Activated CD4-positive, alpha-beta memory T cell treated with anti-CD3 and anti-CD28 coated beads, Interleukin-2, amount 10 ng/mL, durations not matched to agents 7 days and 5 days (primary cell): ENCODE measurements at regions not wholly inside any gene's neighbourhood (a gene's known extent, or its start where the extent isn't known, plus 50 kb on each side); places are given as distances from the start of the nearest gene placed in this dataset.

ENCODE experiments used
- CTCF ChIA-PET: fragments of 350-600 bp; sonication (Branson Sonifier 250); formaldehyde crosslinking; loops from one replicate; lab custom pipeline; 2021; ENCODE audit warnings: antibody characterized with exemption, inconsistent platforms; lab: Charles Lee
- POLR2A ChIA-PET: fragments of 350-600 bp; sonication (Branson Sonifier 250); formaldehyde crosslinking; loops from one replicate; lab custom pipeline; 2021; ENCODE audit warnings: antibody characterized with exemption; lab: Charles Lee
- DNase-seq: peaks from one replicate; pipeline ENCODE4 v3.0.0-alpha.2; 2020
- H3K27ac Mint-ChIP-seq: one replicate; pipeline ENCODE4 v1.8.0; 2021; ENCODE audit warnings: mild to moderate bottlenecking, mixed read lengths
- H3K27me3 Mint-ChIP-seq: one replicate; pipeline ENCODE4 v1.8.0; 2021; ENCODE audit warnings: mixed read lengths
- H3K36me3 Mint-ChIP-seq: one replicate; pipeline ENCODE4 v1.8.0; 2021; ENCODE audit warnings: low read depth, mixed read lengths
- H3K4me1 Mint-ChIP-seq: one replicate; pipeline ENCODE4 v1.8.0; 2021; ENCODE audit warnings: mixed read lengths
- H3K4me3 Mint-ChIP-seq: one replicate; pipeline ENCODE4 v1.8.0; 2021; ENCODE audit warnings: mild to moderate bottlenecking, mixed read lengths
- H3K9me3 Mint-ChIP-seq: one replicate; pipeline ENCODE4 v1.8.0; 2021; ENCODE audit warnings: mixed read lengths

DNA sequence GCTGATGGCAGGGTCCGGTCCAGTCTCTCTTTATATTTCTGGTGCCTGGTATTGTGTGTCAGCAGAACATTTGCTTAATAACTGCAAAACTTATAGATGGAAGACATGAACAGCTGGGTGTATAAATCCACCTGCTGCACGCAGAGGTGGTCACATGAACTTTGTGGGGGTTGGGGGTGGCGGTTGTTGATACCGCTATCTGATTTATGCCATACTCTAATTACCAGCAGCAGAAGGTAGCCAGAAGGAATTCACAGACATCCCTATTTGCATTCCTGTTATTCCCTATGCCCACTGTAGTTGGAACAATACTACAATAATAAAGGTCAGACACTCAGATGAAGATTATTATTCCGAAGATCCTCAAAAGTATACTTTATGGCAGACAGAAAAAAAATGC, 121.6 kb upstream of the PUDP start:
- H3K9me3 Mint-ChIP-seq = no peaks in the 10 kb centered on the region
- H3K4me3 Mint-ChIP-seq = no peak overlapping the region
- no peaks in the 10 kb centered on the region for H3K27me3 Mint-ChIP-seq
- POLR2A ChIA-PET = no interaction called here
- H3K4me1 Mint-ChIP-seq = no peaks in the 10 kb centered on the region
- H3K27ac Mint-ChIP-seq = no peak overlapping the region
- CTCF ChIA-PET = no interaction called here
- no peaks in the 10 kb centered on the region for H3K36me3 Mint-ChIP-seq
- DNase-seq = no peak

DNA sequence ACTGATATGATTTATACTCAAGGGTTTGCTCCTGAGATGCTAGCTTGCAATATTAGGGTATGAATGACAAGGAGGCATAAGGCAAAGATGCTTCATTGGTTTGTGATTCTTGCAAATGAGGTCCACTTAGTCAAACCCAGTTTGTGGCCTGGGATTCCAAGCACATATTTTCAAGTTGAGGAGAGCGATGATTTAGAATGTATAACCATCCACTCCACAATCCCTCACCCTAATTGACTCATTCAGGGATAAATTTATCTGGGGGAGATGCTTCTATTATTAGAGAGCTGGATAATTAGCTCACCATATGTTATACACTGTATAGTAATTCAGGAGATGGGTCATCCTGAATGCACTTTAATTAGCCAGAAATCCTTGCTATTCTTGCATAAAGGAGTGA, 118.3 kb upstream of the PUDP start:
- no peaks in the 10 kb centered on the region for H3K27me3 Mint-ChIP-seq

DNA sequence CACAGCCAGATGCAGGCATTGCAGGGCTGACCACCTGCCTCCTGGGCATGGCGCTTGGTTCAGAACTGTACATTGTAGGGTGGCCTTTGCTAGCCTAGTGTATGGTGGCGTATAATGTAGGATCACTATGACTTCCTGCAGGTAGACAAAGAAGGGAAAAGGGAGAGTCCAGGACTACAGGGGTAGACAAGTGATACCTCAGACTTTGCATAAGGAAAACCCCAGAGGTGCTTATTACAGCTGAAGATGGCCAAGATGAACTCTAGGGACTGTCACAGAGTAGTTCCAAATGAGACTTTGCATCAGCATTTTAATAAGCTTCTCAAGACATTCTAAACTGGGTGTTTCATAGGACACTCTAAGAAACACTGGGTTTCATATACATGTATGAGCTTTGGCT, 116.4 kb upstream of the PUDP start:
- Mint-ChIP-seq H3K4me3 (no peak overlapping the region), H3K27me3 (no peaks in the 10 kb centered on the region), H3K36me3 (peaks cover 3% of the 10 kb centered on the region), H3K4me1 (no peaks in the 10 kb centered on the region), H3K9me3 (no peaks in the 10 kb centered on the region), H3K27ac (no peak overlapping the region)
- POLR2A ChIA-PET = no interaction called here
- DNase-seq = no peak
- CTCF ChIA-PET = no interaction called here

More for the DNA sequence above, 118.3 kb upstream of the PUDP start:
- ChIA-PET CTCF (no interaction called here), POLR2A (no interaction called here)
- Mint-ChIP-seq H3K4me1 (no peaks in the 10 kb centered on the region), H3K27ac (no peak overlapping the region), H3K36me3 (no peaks in the 10 kb centered on the region), H3K9me3 (no peaks in the 10 kb centered on the region), H3K4me3 (no peak overlapping the region)
- DNase-seq = no peak

DNA sequence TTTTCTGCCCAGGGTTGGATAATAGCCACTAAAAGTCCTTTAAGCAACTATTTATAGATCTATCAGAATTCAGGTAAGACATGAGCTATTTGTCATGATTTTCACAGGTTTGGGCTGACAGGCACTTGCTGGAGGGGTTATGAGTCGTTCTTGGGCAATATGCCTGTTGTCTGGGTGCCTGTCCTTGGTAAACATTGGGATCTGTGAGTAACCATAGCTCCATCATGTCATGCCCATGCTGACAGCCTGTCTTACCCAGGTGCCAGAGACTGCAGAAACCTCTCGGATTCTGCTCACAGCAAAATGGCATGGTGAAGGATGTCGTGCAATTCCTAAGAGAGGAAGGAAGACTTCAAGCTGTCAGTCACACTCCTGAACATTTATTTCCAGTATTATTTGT, 116.0 kb upstream of the PUDP start:
- Mint-ChIP-seq H3K4me3 (no peak overlapping the region), H3K36me3 (peaks cover 5% of the 10 kb centered on the region), H3K27me3 (no peaks in the 10 kb centered on the region), H3K4me1 (no peaks in the 10 kb centered on the region), H3K9me3 (no peaks in the 10 kb centered on the region), H3K27ac (no peak overlapping the region)
- ChIA-PET CTCF (no interaction called here), POLR2A (no interaction called here)
- no peak for DNase-seq

DNA sequence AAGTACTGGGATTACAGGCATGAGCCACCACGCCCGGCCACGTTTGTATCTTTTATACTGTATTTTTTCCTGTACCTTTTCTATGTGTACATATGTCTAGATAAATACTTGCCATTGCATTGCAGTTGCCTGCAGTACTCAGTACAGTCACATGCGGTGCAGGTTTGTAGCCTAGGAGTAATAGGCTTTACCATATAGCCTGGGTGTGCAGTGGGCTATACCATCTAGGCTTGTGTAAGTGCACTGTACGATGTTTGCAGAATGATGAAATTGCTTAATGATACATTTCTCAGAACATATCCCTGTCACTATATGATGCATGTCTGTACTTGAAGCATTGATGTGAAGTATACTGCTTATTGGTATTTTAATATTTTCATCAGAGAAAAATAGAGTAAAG, 115.4 kb upstream of the PUDP start:
- ChIA-PET POLR2A (no interaction called here), CTCF (no interaction called here)
- DNase-seq = no peak
- Mint-ChIP-seq H3K27me3 (no peaks in the 10 kb centered on the region), H3K4me1 (no peaks in the 10 kb centered on the region), H3K4me3 (no peak overlapping the region), H3K36me3 (peaks cover 5% of the 10 kb centered on the region), H3K27ac (no peak overlapping the region), H3K9me3 (no peaks in the 10 kb centered on the region)

DNA sequence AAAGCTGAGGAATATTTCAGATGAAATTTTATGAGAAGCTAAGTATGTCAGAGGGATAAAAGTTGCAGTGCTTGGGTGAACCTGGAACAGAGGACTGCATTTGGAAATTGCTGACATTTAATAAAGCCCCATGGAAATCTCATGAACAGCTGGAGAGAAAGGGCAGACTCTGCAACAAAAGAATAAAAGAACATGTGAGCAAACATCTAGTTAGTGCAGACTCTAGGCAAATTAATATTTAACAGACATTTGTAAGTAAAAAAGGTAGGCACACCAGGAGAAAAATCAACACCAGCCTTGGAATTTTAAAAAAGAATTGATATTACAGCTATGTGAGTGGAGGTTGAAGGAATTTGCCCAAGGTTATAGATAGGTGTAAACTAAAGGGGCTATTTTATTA, 114.6 kb upstream of the PUDP start:
- Mint-ChIP-seq H3K27ac (no peak overlapping the region), H3K27me3 (no peaks in the 10 kb centered on the region), H3K4me1 (no peaks in the 10 kb centered on the region), H3K36me3 (peaks cover 5% of the 10 kb centered on the region), H3K4me3 (no peak overlapping the region), H3K9me3 (no peaks in the 10 kb centered on the region)
- ChIA-PET CTCF (no interaction called here), POLR2A (no interaction called here)
- DNase-seq = no peak

DNA sequence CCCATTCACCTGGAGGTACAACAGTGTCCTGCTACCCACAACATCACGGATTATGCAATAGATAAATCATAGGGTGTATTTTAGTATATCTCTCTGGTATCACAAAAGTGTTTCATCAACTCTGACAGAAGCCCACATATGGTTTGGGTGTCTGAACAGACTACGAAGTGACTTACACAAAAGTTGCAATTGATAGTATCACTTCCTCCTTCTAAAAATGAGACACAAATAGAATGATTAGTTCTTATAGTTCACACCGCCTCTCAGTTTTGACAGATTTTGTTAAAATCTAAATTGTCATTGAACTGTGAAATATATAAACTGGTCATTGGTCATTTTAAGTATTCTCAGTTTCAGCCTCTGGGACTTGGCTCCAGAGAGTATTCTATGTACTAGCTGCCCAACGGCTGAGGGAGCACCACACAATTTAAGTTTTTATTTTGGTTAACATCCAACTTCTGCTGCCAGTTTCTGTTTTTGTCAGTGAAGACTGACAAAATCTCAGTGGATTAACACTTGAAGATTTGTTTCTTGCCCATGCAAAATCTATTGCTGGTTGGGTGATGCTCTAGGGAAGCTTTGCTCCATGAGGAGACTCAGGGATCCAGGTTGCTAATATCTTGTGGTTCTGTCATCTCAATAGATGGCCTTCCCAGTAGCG, 113.8 kb upstream of the PUDP start:
- no peak for DNase-seq
- no peaks in the 10 kb centered on the region for H3K9me3 Mint-ChIP-seq
- POLR2A ChIA-PET = no interaction called here

DNA sequence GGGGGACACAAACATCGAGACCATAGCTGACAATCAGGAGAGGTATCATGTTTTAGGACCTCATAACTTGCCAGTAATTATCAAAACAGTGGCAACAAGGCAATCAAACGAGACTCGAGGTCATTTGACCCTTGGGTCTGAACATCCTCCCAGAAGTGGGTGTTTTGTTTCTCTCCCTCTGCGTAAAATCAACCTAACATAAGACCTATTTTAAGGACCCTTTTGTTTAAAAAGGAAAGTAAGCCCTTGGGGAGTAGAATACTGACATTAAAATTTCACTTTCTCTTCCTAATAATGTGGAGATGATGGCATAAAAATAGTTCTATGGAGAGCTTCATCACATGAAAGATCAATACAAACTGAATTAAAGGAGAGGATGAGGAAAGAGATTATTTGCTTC, 106.2 kb upstream of the PUDP start:
- ChIA-PET CTCF (no interaction called here), POLR2A (no interaction called here)
- no peak overlapping the region for H3K4me3 Mint-ChIP-seq
- no peak overlapping the region for H3K27ac Mint-ChIP-seq
- no peaks in the 10 kb centered on the region for H3K27me3 Mint-ChIP-seq
- H3K36me3 Mint-ChIP-seq = no peaks in the 10 kb centered on the region
- DNase-seq = no peak
- no peaks in the 10 kb centered on the region for H3K9me3 Mint-ChIP-seq
- H3K4me1 Mint-ChIP-seq = no peaks in the 10 kb centered on the region

More for the DNA sequence above, 113.8 kb upstream of the PUDP start:
- Mint-ChIP-seq H3K4me3 (no peak overlapping the region), H3K36me3 (peaks cover 5% of the 10 kb centered on the region), H3K4me1 (no peaks in the 10 kb centered on the region), H3K27me3 (no peaks in the 10 kb centered on the region), H3K27ac (no peak overlapping the region)
- CTCF ChIA-PET = no interaction called here

DNA sequence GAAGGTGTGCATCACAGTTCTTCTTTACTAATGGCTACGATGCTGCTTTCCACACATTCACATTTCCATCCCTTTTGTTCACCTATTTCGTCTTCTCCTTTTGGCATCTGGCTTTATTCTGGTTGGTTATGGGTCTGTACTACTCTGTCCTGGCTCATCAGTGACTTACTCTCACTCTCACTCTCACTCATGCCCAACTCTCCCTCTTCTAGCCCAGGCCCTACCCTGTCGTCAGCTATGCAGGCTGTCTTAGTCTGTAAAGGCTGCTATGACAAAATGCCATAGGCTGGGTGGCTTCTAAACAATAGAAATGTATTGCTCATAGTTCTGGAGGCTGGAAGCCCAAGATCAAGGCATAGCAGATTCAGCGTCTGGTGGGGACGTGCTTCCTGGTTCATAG, 105.6 kb upstream of the PUDP start:
- CTCF ChIA-PET = no interaction called here
- H3K36me3 Mint-ChIP-seq = no peaks in the 10 kb centered on the region
- DNase-seq = no peak
- no peaks in the 10 kb centered on the region for H3K9me3 Mint-ChIP-seq
- POLR2A ChIA-PET = no interaction called here
- H3K4me1 Mint-ChIP-seq = no peaks in the 10 kb centered on the region
- H3K27me3 Mint-ChIP-seq = no peaks in the 10 kb centered on the region
- no peak overlapping the region for H3K27ac Mint-ChIP-seq
- H3K4me3 Mint-ChIP-seq = no peak overlapping the region

DNA sequence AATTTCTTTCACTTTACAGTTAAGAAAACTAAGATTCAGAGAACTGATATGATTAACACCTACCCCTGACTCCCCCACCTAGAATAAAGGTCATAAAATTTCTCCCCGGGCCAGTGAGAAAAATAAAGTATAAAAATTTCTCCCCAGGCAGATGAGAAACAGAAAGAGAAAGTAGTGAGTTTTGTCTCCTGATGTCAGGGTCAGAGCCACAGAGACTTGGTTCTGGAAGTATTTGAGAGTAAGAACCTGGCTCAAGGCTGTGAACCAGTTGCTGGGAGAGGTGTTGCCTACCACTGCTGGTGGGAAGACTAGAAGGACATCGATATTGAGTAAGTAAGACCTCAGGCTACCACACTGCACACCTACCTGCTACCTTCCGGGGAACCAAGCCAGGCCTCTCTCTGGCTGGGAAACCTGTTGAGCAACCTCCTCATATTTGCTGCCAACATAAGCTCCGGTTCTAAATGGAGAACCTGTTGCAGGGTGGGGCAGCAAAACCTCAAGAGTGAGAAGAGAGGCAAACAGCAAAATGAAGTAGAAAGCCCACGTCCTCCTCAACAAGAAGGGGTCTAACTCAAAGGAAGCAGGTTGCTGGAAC, 104.2 kb upstream of the PUDP start:
- no peaks in the 10 kb centered on the region for H3K4me1 Mint-ChIP-seq
- POLR2A ChIA-PET = no interaction called here
- H3K27me3 Mint-ChIP-seq = no peaks in the 10 kb centered on the region
- DNase-seq = no peak
- CTCF ChIA-PET = no interaction called here
- no peak overlapping the region for H3K4me3 Mint-ChIP-seq
- no peaks in the 10 kb centered on the region for H3K36me3 Mint-ChIP-seq
- no peak overlapping the region for H3K27ac Mint-ChIP-seq
- H3K9me3 Mint-ChIP-seq = no peaks in the 10 kb centered on the region

DNA sequence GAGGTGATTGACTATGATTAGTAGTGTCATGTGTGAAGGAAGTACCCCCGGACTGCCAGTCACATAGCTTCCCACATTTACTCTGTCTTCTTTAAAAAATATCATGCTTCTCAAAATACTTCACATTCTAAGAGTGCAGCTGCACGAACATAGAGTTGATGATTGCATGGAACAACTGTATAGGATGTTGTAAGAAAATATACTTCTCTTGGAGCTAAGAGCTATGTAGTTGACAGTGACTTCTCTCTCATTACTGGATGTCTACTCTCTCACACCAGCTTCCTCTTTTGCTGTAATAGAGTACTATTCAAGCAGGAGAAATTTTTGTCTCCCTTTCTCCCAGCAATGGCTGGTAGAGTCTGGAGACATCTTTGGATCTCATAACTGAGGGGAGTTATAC, 99.4 kb upstream of the PUDP start:
- POLR2A ChIA-PET = no interaction called here
- Mint-ChIP-seq H3K36me3 (no peaks in the 10 kb centered on the region), H3K9me3 (no peaks in the 10 kb centered on the region), H3K27ac (no peak overlapping the region), H3K4me1 (no peaks in the 10 kb centered on the region), H3K27me3 (no peaks in the 10 kb centered on the region), H3K4me3 (no peak overlapping the region)
- CTCF ChIA-PET = no interaction called here
- no peak for DNase-seq

DNA sequence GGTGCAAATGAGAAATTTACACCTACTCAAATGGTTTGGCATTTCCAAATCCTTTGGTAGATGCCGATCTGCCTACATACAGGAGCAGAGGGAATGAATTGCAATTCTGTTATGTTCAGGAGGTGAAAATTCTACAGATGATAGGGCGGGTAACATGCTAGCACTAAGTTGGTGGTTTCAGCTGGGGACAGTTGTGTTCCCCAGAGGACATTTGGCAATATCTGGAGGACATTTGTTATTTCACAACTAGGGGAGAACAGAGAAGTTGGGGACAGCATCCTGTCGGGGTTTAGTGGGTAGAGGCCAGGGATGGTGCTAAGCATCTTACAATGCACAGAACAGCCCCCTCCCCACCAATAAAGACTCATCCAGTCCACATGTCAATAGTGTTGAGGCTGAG, 96.5 kb upstream of the PUDP start:
- no peaks in the 10 kb centered on the region for H3K9me3 Mint-ChIP-seq
- H3K4me3 Mint-ChIP-seq = no peak overlapping the region
- no peak overlapping the region for H3K27ac Mint-ChIP-seq
- H3K27me3 Mint-ChIP-seq = no peaks in the 10 kb centered on the region
- CTCF ChIA-PET = no interaction called here
- H3K36me3 Mint-ChIP-seq = no peaks in the 10 kb centered on the region
- no peak for DNase-seq
- no peaks in the 10 kb centered on the region for H3K4me1 Mint-ChIP-seq
- POLR2A ChIA-PET = no interaction called here

DNA sequence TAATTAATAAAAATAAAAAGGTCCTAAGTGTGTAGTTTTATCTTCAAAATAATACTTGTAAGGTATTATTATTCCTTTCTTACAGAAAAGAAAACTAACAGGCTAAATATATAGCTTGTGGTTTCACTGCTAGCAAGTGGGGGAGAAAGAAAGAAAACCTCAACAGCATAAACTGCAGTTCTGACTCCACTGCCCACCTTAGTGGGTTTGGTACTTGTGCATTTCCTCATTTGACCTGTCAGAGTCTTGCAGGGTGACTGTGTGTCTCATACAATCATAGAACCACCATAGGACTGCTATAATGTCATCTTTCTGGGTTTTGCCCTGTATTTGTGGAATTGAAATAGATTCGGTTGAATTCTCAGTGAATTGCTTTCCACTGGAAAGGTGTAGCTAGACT, 94.7 kb upstream of the PUDP start:
- no peaks in the 10 kb centered on the region for H3K9me3 Mint-ChIP-seq
- no peaks in the 10 kb centered on the region for H3K4me1 Mint-ChIP-seq
- CTCF ChIA-PET = no interaction called here
- H3K27ac Mint-ChIP-seq = no peak overlapping the region
- H3K4me3 Mint-ChIP-seq = no peak overlapping the region
- no peak for DNase-seq
- POLR2A ChIA-PET = no interaction called here
- no peaks in the 10 kb centered on the region for H3K27me3 Mint-ChIP-seq
- H3K36me3 Mint-ChIP-seq = no peaks in the 10 kb centered on the region

DNA sequence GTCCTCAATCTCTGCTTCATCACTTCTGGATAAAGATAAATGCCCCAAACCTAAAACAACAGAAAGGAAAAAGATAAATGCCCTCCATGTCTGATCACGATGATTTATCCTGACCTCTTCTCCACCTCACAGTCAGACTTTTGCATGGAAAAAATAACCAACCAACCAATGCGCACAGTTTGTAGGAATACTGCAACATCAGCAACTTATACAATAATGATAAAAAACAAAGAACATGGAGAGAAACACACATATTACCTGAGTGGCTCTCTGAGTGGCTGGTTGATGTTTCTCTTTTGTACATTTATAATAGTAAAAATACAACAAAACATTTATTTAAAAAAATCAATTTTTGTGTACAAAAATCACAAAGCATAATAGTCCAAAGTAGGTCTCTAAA, 93.0 kb upstream of the PUDP start:
- no peak overlapping the region for H3K27ac Mint-ChIP-seq
- ChIA-PET CTCF (no interaction called here), POLR2A (no interaction called here)
- no peaks in the 10 kb centered on the region for H3K9me3 Mint-ChIP-seq
- DNase-seq = no peak
- no peaks in the 10 kb centered on the region for H3K27me3 Mint-ChIP-seq
- H3K36me3 Mint-ChIP-seq = no peaks in the 10 kb centered on the region
- H3K4me1 Mint-ChIP-seq = no peaks in the 10 kb centered on the region
- H3K4me3 Mint-ChIP-seq = no peak overlapping the region
